Neural cell (in vitro differentiated cells): ENCODE measurements at regions not wholly inside any gene's neighbourhood (a gene's known extent, or its start where the extent isn't known, plus 50 kb on each side); places are given as distances from the start of the nearest gene placed in this dataset.

ENCODE experiments used
- H2AFZ ChIP-seq: fragments of 200-600, 300-800 bp; sonication (generic), shearing (Covaris generic); 2 replicates; pipeline ENCODE4 v1.6.0; 2014; ENCODE audit warnings: low read depth, mild to moderate bottlenecking, antibody characterized with exemption, low read length, moderate library complexity
- H3F3A ChIP-seq: fragments of 200-600 bp; shearing (Covaris generic); 2 replicates; pipeline ENCODE4 v1.6.1; 2016; ENCODE audit warnings: mild to moderate bottlenecking, moderate library complexity, mixed read lengths, antibody characterized with exemption, low read length; ENCODE audit not compliant: insufficient read depth, poor library complexity, severe bottlenecking
- H3K27ac ChIP-seq: fragments of 200-600, 300-800 bp; sonication (generic), shearing (Covaris generic); 2 replicates; pipeline ENCODE4 v1.5.1; 2014; ENCODE audit warnings: mild to moderate bottlenecking, low read length, moderate library complexity
- H3K27me3 ChIP-seq: fragments of 300-800, 200-600 bp; sonication (generic), shearing (Covaris generic); 2 replicates; pipeline ENCODE4 v1.6.0; 2014; ENCODE audit warnings: mild to moderate bottlenecking, low read depth, low read length, moderate library complexity; ENCODE audit not compliant: insufficient read depth
- H3K36me3 ChIP-seq: fragments of 300-800, 200-600 bp; sonication (generic), shearing (Covaris generic); 2 replicates; pipeline ENCODE4 v1.5.1; 2014; ENCODE audit warnings: mild to moderate bottlenecking, antibody characterized with exemption, low read length, moderate library complexity; ENCODE audit not compliant: insufficient read depth
- H3K4me2 ChIP-seq: fragments of 300-800, 200-600 bp; sonication (generic), shearing (Covaris generic); 2 replicates; pipeline ENCODE4 v1.6.0; 2014; ENCODE audit warnings: mild to moderate bottlenecking, low read length
- H3K4me3 ChIP-seq: fragments of 300-800, 200-600 bp; sonication (generic), shearing (Covaris generic); 2 replicates; pipeline ENCODE4 v1.5.1; 2014; ENCODE audit warnings: mild to moderate bottlenecking, low read length, moderate library complexity
- H3K79me2 ChIP-seq: fragments of 200-600 bp; shearing (Covaris generic); replicated peaks from 2 replicates; pipeline ENCODE4 v1.6.0; 2014; ENCODE audit warnings: mild to moderate bottlenecking, low read length, moderate library complexity; ENCODE audit not compliant: insufficient read depth
- H3K9ac ChIP-seq: fragments of 300-800, 200-600 bp; sonication (generic), shearing (Covaris generic); 2 replicates; pipeline ENCODE4 v1.6.1; 2016; ENCODE audit warnings: mild to moderate bottlenecking, low read length, mixed read lengths
- H3K9me2 ChIP-seq: fragments of 200-600 bp; shearing (Covaris generic); 2 replicates; pipeline ENCODE4 v1.6.1; 2016; ENCODE audit warnings: mild to moderate bottlenecking, low read length, mixed read lengths; ENCODE audit not compliant: insufficient read depth
- H3K9me3 ChIP-seq: fragments of 200-600, 300-800 bp; sonication (generic), shearing (Covaris generic); 2 replicates; pipeline ENCODE4 v1.6.1; 2016; ENCODE audit warnings: mild to moderate bottlenecking, mixed run types, low read length, moderate library complexity, mixed read lengths
- H4K20me1 ChIP-seq: fragments of 200-600 bp; shearing (Covaris generic); 2 replicates; pipeline ENCODE4 v1.6.1; 2016; ENCODE audit warnings: mild to moderate bottlenecking, mixed run types; ENCODE audit not compliant: insufficient read depth
- EP300 ChIP-seq: fragments of 450-650 bp; conservative IDR thresholded peaks from 2 replicates; pipeline ENCODE4 v1.6.1; 2014; ENCODE audit warnings: antibody characterized with exemption, mild to moderate bottlenecking, moderate library complexity; ENCODE audit not compliant: poor library complexity, severe bottlenecking
- EZH2 ChIP-seq: fragments of 200-600, 300-800 bp; shearing (Covaris generic), sonication (generic); IDR thresholded peaks from 2 replicates; pipeline ENCODE4 v1.6.1; 2014; ENCODE audit warnings: antibody characterized with exemption, low read length, borderline replicate concordance, mild to moderate bottlenecking; ENCODE audit not compliant: insufficient read depth, poor library complexity, severe bottlenecking
- MXI1 ChIP-seq: fragments of 450-650 bp; conservative IDR thresholded peaks from 2 replicates; pipeline ENCODE4 v1.6.1; 2014; ENCODE audit warnings: antibody characterized with exemption, mild to moderate bottlenecking; ENCODE audit not compliant: poor library complexity, severe bottlenecking
- POLR2AphosphoS5 ChIP-seq: IDR thresholded peaks from 2 replicates; pipeline ENCODE4 v1.6.1; 2012
- RAD21 ChIP-seq: fragments of 450-650 bp; conservative IDR thresholded peaks from 2 replicates; pipeline ENCODE4 v1.6.1; 2014; ENCODE audit warnings: antibody characterized with exemption, mild to moderate bottlenecking, moderate library complexity
- REST ChIP-seq: IDR thresholded peaks from 2 replicates; pipeline ENCODE4 v1.6.1; 2012; ENCODE audit warnings: borderline replicate concordance
- SMC3 ChIP-seq: fragments of 450-650 bp; conservative IDR thresholded peaks from 2 replicates; pipeline ENCODE4 v1.6.1; 2014; ENCODE audit warnings: antibody characterized with exemption, mild to moderate bottlenecking, moderate library complexity; ENCODE audit not compliant: poor library complexity
- TAF1 ChIP-seq: IDR thresholded peaks from 2 replicates; pipeline ENCODE4 v1.6.1; 2012; ENCODE audit warnings: low read depth
- TF ChIP-seq, protein P1 (sequence below): fragments of 450-650 bp; IDR thresholded peaks from 2 replicates; pipeline ENCODE4 v1.5.1; 2014; ENCODE audit warnings: antibody characterized with exemption, mild to moderate bottlenecking, moderate library complexity; ENCODE audit not compliant: poor library complexity, severe bottlenecking

DNA sequence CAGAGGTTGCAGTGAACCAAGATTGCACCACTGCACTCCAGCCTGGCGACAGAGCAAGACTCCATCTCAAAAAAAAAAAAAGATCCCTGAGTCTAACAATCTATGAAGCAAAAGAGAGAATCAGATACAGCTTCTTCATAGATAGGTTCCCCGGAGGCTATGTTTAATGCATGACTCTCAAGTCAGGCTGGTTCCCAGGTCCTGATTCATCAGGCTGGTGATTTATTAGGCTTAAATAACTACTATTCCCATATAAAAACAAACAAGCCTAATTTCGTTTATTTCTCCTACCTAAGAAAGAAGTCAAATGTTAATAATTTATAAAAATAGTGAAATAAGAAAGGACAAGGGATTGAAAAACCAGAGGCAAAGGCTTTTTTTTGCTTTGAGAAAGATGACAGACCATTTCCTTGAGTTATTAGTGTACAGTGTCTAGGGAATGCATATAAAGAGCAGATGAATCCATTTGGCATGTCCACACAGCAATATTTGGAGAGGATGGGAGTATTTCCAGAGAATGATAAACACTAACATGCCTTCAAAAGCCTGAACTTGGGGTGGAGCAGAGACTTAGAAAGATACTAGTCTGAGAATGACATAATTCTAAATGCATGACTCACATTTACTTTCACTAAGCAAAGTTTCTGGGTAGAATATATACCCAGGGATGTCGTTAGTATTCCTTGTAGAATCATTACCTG lies 115.3 kb downstream of the NREP start:
- Histone ChIP-seq H3K9me3 (no peaks in the 10 kb centered on the region), H3K4me2 (no peak overlapping the region), H3K79me2 (no peaks in the 10 kb centered on the region), H2AFZ (no peak overlapping the region), H3F3A (no peaks in the 10 kb centered on the region), H3K4me3 (no peak overlapping the region), H3K36me3 (no peaks in the 10 kb centered on the region), H3K9ac (no peak overlapping the region), H3K27ac (no peak overlapping the region), H4K20me1 (no peaks in the 10 kb centered on the region), H3K9me2 (no peaks in the 10 kb centered on the region), H3K27me3 (no peaks in the 10 kb centered on the region)
- TF ChIP-seq TAF1: no peak
- TF ChIP-seq, protein P1, sequence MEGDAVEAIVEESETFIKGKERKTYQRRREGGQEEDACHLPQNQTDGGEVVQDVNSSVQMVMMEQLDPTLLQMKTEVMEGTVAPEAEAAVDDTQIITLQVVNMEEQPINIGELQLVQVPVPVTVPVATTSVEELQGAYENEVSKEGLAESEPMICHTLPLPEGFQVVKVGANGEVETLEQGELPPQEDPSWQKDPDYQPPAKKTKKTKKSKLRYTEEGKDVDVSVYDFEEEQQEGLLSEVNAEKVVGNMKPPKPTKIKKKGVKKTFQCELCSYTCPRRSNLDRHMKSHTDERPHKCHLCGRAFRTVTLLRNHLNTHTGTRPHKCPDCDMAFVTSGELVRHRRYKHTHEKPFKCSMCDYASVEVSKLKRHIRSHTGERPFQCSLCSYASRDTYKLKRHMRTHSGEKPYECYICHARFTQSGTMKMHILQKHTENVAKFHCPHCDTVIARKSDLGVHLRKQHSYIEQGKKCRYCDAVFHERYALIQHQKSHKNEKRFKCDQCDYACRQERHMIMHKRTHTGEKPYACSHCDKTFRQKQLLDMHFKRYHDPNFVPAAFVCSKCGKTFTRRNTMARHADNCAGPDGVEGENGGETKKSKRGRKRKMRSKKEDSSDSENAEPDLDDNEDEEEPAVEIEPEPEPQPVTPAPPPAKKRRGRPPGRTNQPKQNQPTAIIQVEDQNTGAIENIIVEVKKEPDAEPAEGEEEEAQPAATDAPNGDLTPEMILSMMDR: no peak
- TF ChIP-seq RAD21: no peak
- TF ChIP-seq MXI1: no peak
- no peak for TF ChIP-seq REST
- TF ChIP-seq POLR2AphosphoS5: no peak
- no peak for TF ChIP-seq EP300
- no peak for TF ChIP-seq EZH2

DNA sequence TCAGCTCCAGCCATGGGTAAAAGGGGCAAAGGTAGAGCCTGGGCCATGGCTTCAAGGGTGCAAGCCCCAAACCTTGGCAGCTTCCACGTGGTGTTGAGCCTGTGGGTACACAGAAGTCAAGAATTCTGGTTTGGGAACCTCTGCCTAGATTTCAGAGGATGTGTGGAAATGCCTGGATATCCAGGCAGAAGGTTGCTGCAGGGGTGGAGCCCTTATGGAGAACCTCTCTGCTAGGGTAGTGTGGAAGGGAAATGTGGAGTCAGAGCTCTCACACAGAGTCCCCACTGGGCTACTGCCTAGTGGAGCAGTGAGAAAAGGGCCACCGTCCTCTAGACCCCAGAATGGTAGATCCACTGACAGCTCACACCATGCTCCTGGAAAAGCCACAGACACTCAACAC lies 117.1 kb downstream of the NREP start:
- H3K79me2 ChIP-seq: no peaks in the 10 kb centered on the region
- no peak overlapping the region for H3K4me2 ChIP-seq
- H3K9me3 ChIP-seq: no peaks in the 10 kb centered on the region
- no peak overlapping the region for H3K27ac ChIP-seq
- H2AFZ ChIP-seq: no peak overlapping the region
- H3K9ac ChIP-seq: no peak overlapping the region
- H4K20me1 ChIP-seq: no peaks in the 10 kb centered on the region
- H3K9me2 ChIP-seq: no peaks in the 10 kb centered on the region
- H3F3A ChIP-seq: no peaks in the 10 kb centered on the region
- TF ChIP-seq EP300 (no peak), SMC3 (no peak), REST (no peak), POLR2AphosphoS5 (no peak), MXI1 (no peak), RAD21 (no peak), TAF1 (no peak), EZH2 (no peak)
- TF ChIP-seq, protein P1: no peak
- no peaks in the 10 kb centered on the region for H3K36me3 ChIP-seq
- no peak overlapping the region for H3K4me3 ChIP-seq
- no peaks in the 10 kb centered on the region for H3K27me3 ChIP-seq
